ENCODE measurements at regions not wholly inside any gene's neighbourhood (a gene's known extent, or its start where the extent isn't known, plus 50 kb on each side); places are given as distances from the start of the nearest gene placed in this dataset.

DNA sequence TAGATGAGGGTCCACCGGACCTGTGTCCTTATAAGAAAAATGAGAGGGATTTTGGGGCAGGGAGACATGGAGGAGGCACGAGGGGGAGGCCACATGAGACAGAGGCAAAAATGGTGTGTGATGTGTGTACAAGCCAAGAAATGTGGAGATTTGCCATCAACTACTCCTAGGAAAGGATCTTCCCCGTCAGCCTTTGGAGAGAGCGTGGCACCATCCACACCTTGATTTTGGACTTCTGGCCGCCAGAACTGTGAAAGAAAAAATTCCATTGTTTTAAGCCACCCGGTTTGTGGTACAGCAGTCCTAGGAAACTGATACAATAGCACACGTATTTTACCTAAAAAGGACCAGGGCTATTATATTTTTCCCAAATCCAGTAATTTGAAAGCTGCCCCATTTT is 829.0 kb upstream of the SALL3 start:
- H3K36me3 Mint-ChIP-seq: no peaks in the 10 kb centered on the region

DNA sequence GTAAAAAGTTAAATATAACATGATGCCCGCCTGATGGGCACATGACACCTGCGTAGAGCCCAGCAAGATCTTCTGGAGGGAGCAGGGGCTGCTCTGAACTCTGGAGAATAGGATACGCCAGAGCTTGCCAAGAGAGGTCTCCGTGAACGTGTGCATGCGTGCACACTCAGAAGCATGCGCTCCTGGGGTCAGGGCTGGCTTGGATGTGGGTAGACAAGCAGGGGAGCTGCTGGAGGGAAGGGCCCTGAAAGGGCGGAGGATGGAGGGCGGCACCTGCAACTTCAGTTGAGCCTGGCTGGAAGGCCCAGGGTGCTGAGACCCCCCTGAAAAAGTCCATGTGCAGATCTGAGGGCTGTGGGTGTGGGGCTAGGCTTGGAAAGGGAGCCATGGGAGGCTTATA is 828.4 kb upstream of the SALL3 start:
- Mint-ChIP-seq H3K27me3 (ENCODE audit: low read depth in 3 of 3) (no peaks in the 10 kb centered on the region), H3K4me3 (no peak overlapping the region), H3K4me1 (no peaks in the 10 kb centered on the region), H3K27ac (no peak overlapping the region), H3K9me3 (peaks cover 0 to 11% (median 3%) of the 10 kb centered on the region in 7 donors), H3K36me3 (no peaks in the 10 kb centered on the region)
- no peak for TF ChIP-seq CTCF (IDR thresholded peaks at IDR 0.05)
- intact Hi-C loops (cut with micrococcal nuclease): no loop called here
- DNase-seq: no peak
- H3K4me2 ChIP-seq (replicated peaks; ENCODE audit: extremely low read depth, low read length, poor library complexity, severe bottlenecking): no peak overlapping the region
- WGBS (ENCODE audit: insufficient coverage): 93% methylated on average over 9 of the region's 9 CpGs
- H3K9ac ChIP-seq (ENCODE audit: insufficient read depth, low read length, poor library complexity, severe bottlenecking): no peak overlapping the region
- no peaks in the 10 kb centered on the region for H4K20me1 ChIP-seq (ENCODE audit: insufficient read depth, low read length)
- no peaks in the 10 kb centered on the region for H3K4me1 ChIP-seq (ENCODE audit: control insufficient read depth in 1 of 2, insufficient read depth in 2 of 2, low read length in 2 of 2)
- H3K79me2 ChIP-seq (ENCODE audit: insufficient read depth, low read length): no peaks in the 10 kb centered on the region
- no peak overlapping the region for H2AFZ ChIP-seq (ENCODE audit: insufficient read depth, low read depth, low read length, poor library complexity, severe bottlenecking)
- no peaks in the 10 kb centered on the region for H3K27me3 ChIP-seq (ENCODE audit: control insufficient read depth in 2 of 2, insufficient read depth in 2 of 2, low read length in 2 of 2)
- H3K4me3 ChIP-seq (replicated peaks in 1 of 3; ENCODE audit: low read depth in 2 of 3, low read length in 3 of 3): no peak overlapping the region
- H3K9me3 ChIP-seq (replicated peaks in 1 of 2; ENCODE audit: control insufficient read depth in 1 of 2, insufficient read depth in 1 of 2, low read length in 2 of 2): peaks cover 3 to 8% of the 10 kb centered on the region in 2 donors
- H3K27ac ChIP-seq (ENCODE audit: low read depth in 1 of 2, low read length in 2 of 2): no peak overlapping the region
- H3K36me3 ChIP-seq (replicated peaks in 1 of 2; ENCODE audit: control insufficient read depth in 1 of 2, insufficient read depth in 2 of 2, low read length in 2 of 2): no peaks in the 10 kb centered on the region

More for the DNA sequence above, 829.0 kb upstream of the SALL3 start:
- intact Hi-C loops (cut with micrococcal nuclease): no loop called here
- no peak for TF ChIP-seq CTCF (IDR thresholded peaks at IDR 0.05)
- no peak overlapping the region for H3K4me2 ChIP-seq (replicated peaks; ENCODE audit: extremely low read depth, low read length, poor library complexity, severe bottlenecking)
- WGBS (ENCODE audit: insufficient coverage): 90% methylated on average over 6 of the region's 7 CpGs
- H3K27ac ChIP-seq (ENCODE audit: low read depth in 1 of 2, low read length in 2 of 2): no peak overlapping the region
- DNase-seq: no peak
- Mint-ChIP-seq H3K4me3 (no peak overlapping the region), H3K27ac (peak overlapping the region in 1 of 7 donors; percentile 10), H3K9me3 (peaks cover 0 to 11% (median 3%) of the 10 kb centered on the region in 7 donors), H3K4me1 (no peaks in the 10 kb centered on the region), H3K27me3 (ENCODE audit: low read depth in 3 of 3) (peaks cover 0 to 4% (median 0%) of the 10 kb centered on the region in 3 donors)
- no peak overlapping the region for H2AFZ ChIP-seq (ENCODE audit: insufficient read depth, low read depth, low read length, poor library complexity, severe bottlenecking)
- H3K27me3 ChIP-seq (ENCODE audit: control insufficient read depth in 2 of 2, insufficient read depth in 2 of 2, low read length in 2 of 2): no peaks in the 10 kb centered on the region
- H3K36me3 ChIP-seq (replicated peaks in 1 of 2; ENCODE audit: control insufficient read depth in 1 of 2, insufficient read depth in 2 of 2, low read length in 2 of 2): no peaks in the 10 kb centered on the region
- no peak overlapping the region for H3K4me3 ChIP-seq (replicated peaks in 1 of 3; ENCODE audit: low read depth in 2 of 3, low read length in 3 of 3)
- no peaks in the 10 kb centered on the region for H4K20me1 ChIP-seq (ENCODE audit: insufficient read depth, low read length)
- H3K9me3 ChIP-seq (replicated peaks in 1 of 2; ENCODE audit: control insufficient read depth in 1 of 2, insufficient read depth in 1 of 2, low read length in 2 of 2): peaks cover 3 to 8% of the 10 kb centered on the region in 2 donors
- H3K79me2 ChIP-seq (ENCODE audit: insufficient read depth, low read length): no peaks in the 10 kb centered on the region
- no peaks in the 10 kb centered on the region for H3K4me1 ChIP-seq (ENCODE audit: control insufficient read depth in 1 of 2, insufficient read depth in 2 of 2, low read length in 2 of 2)
- H3K9ac ChIP-seq (ENCODE audit: insufficient read depth, low read length, poor library complexity, severe bottlenecking): no peak overlapping the region
